T-helper 1 cell (primary cell): ENCODE measurements at regions not wholly inside any gene's neighbourhood (a gene's known extent, or its start where the extent isn't known, plus 50 kb on each side); places are given as distances from the start of the nearest gene placed in this dataset.

Experiments used
- DNase-seq, 5 donors: peaks; one replicate each; pipeline ENCODE4 v3.0.0-alpha.2; 2012 to 2020

GRCh38 chr14:84785996-84786395 lies 743.9 kb upstream of the FLRT2 start:
- DNase-seq, result no peak

DNA sequence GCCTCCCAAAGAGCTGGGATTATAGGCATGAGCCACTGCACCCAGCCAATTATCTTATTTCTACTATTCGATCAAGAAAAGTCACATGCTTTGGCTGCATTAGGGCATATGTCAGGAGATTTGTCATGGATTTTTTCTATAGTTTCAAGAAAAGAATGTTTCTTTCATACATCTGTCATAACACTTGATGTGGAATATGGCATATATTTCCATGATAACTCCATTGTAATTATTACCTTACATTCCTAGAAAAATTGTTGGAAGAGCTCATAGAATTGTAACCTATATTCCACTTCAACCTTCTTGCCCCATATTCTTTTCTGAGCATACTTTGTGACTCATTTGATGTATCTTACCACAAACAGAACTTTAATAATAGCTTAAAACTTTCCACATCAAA lies 740.9 kb upstream of the FLRT2 start:
- DNase-seq, result no peak

DNA sequence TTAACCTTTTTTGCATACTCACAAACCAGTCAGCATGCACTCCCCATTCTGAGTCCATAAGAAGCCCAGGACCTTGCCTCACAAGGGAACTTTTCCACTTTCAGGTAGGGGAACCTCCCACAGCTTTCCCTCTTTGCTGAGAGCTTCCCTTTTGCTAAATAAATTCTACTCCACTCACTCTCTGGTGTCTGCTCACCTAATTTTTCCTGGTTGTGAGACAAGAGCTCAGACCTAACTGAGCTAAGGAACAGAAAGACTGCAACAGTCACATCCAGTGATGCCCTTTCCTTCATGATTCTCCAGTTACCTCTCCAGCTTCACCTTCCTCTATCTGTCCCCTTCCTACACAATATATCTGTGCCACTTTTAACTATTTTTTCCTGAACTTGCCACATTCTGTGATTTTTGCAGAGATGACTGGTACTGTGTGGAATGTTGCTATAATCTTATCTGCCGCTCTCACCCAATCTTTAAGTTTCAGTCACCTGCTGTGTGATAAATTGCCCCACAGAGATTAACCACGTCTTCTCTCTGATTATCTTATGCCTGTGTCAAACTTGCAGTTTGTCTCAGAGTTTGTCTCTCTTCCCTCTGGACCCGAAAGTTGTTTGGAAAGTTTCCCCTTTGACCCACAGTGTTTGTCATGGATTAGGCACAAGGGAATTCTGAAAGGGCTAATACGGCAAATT lies 737.1 kb upstream of the FLRT2 start:
- DNase-seq, result no peak

GRCh38 chr14:84797326-84797725 lies 732.6 kb upstream of the FLRT2 start:
- DNase-seq, result no peak

DNA sequence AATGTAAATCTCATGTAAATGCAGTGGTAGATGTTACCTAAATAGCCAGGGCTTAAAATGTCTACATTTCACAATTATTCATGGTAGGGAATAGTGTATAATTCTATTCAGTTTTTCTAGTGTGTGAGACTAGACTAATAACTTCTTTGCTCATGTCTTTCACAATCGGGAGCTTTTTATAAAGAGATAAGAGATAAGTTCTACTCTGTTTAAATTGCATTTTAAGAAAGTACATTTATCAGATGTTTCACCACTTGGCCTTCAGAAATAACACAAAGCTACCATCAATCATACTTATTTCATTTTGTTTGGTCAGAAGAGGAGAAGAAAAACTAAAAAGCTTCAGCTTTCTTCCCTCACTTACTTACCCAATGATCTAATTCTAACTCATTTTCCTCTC lies 725.5 kb upstream of the FLRT2 start:
- no peak for DNase-seq

GRCh38 chr14:84804895-84805294 lies 725.0 kb upstream of the FLRT2 start:
- DNase-seq, result no peak

GRCh38 chr14:84806181-84806580 lies 723.8 kb upstream of the FLRT2 start:
- no peak for DNase-seq

GRCh38 chr14:84806622-84807021 lies 723.3 kb upstream of the FLRT2 start:
- DNase-seq, result no peak

DNA sequence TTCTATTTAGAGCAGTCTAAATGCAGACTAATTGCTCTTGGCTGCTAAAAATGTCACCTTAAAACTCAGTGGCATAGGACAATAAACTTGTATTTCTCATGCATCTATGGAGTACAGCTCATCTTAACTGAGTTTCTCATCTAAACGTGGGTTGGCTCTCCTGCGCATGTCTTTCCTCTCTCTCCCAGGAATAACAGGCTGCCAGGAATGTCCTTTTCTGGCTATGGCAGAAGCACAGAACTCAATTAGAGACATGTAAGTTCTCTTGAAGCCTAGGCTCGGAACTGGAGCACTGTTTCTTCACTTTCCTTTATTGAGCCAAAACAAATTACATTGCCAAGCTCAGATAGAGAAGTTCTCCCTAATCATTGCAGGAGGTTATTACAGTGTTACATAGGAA lies 722.3 kb upstream of the FLRT2 start:
- DNase-seq, result no peak

DNA sequence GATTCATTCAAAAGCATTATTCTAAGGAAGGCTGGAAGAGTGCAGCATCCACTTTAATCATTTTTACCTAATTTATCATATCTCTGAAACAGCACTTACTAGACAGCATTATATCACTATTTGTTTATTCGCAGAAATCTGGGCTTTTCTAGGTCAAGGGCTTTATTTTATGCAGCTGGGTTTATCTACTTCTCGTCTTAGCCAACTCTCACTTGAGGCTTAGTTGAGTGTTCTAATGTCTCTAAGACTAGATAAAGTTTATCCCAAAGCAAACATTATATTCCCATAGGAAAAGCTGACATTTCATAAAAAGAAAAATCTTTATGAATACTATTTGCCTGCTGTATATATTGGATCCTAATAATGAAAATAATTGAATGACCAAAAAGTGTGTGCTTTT lies 720.8 kb upstream of the FLRT2 start:
- no peak for DNase-seq

DNA sequence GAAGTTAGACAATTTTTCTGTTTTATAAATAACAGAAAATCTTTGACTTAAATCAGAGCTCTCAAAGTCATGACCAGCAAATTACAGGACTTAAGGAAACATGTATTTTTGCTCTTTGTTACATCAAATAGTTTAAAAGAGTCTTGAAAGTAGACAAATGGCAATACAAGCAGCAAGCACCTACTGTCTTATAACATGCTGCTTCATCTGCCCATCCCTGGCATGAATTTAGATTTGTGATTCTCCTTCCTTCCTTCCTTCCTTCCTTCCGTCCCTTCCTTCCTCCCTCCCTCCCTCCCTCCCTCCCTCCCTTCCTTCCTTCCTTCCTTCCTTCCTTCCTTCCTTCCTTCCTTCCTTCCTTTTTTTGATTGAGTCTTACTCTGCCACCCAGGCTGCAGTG lies 715.6 kb upstream of the FLRT2 start:
- no peak for DNase-seq

DNA sequence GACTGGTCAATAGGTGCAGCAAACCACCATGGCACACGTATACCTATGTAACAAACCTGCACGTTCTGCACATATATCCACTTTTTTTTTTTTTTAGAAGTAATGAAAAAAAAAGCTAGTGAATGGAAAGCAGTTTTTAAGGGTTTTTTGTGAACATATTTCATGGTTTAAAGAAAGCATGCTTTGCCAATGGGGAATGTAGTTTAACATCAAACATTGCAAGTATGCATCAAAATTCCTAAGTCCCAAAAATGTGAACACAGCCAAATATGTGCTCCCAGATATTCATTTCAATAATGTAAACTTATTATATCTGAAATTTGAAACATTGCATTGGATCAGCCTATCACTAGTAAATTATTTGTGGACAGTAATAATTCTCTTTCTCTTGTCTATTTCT lies 710.4 kb upstream of the FLRT2 start:
- DNase-seq, result no peak

DNA sequence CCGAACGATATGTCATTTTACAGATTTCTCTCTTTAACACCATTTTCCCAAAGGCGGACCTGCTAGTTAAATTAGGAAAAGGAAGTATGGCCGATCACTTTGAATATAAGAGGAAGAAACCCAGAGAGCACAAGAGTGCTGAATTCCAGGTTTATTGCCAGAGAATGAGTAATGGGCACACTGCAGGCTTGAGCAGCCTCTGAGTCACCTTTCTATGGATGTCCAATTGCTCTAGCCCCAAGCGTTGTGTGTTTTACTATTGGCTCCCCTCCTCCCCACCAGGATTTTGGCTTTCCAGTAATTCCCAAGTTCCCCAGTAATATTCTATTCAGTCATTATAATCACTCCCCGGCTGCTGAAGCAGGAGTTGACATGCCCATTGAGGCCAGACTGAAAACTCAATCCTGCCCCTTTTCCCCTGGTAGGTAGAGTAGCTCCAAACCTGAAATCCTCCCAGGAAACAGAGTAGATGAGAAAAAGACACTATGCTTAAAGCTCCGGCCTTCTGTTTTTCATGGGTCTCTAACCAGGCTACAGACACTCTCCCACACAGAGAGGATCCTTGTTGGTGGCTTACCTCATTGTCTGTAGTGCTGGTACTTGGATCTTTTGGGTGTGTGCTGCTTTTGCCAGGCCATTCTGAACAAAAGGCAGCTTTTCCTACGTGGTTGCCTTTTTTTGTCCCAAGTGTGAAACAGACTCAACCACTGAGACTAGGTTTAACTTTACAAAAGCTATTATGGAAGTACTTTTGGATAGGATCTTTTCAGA lies 704.3 kb upstream of the FLRT2 start:
- DNase-seq, result no peak

DNA sequence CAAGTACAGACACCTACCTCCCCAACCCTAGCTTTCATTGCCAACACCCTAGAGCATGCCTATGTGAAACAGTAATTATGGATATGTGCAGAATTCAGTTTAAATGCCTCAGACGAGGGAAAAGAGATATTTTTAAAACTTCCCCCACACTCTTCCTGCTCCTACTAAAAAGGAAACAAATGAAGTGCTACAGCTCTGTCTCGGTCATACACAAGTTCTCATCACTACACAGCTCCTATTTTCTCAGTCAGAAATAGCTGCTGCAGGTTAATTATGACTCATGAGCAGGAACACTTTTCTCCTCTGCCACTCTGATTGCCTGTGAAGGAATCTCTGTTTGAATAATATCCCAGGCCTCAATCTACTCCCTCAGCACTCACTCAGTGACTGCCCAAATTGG lies 703.6 kb upstream of the FLRT2 start:
- no peak for DNase-seq

DNA sequence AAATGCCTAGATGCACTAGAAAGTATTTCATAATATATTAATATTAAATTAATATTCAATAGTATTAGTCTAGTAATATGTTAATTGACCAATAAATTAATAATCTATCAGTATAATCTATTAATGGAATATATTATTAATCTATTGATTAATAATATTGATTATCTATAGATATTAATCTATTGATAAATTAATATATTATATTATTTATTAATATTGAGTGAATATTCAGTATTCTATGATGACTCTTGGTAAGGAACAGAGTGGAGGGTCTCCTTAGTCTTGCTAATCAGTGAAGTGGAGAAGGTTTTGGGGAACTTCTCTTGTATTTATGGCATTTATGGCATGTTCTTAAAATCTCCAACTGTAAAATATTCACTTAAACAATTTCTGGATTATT lies 679.3 kb upstream of the FLRT2 start:
- DNase-seq, result no peak

DNA sequence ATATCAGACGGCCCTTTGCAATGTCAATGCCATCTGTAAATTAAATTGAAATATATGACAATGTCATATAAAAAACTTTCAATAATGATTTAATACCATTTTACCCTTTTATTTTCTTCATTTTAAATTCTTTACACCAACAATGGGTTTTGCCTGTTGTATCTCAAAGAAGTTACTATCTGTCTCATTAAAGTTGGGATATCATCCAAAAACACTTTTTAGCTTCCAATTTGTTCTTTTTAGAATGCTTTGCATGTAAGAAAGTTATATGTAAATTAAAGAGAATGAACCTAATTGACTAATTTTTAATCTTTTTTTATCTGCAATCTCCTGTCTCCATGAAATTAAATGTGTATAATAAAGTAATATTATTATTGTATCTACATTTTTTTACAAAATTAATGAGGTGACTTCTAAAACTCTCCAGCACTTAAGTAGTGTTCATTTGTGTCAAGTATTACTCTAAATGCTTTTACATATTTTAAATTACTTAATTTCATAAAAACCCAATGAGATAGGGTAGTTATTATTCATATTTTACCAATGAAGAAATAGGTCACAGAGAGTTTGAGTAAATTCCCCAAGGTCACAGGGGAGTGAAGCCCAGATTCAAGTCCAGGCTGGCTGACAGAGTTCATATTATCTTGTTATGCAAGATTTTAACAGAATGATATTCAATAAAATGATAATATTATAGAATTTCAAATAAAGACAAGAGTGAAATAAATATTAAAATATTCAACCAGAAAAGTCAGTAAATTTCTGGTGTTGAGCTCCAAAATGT lies 673.0 kb upstream of the FLRT2 start:
- DNase-seq, result no peak

- no peak for DNase-seq
These were observed 672.4 kb upstream of the FLRT2 start for GRCh38 chr14:84857571-84857970.

GRCh38 chr14:84859116-84859515 lies 670.8 kb upstream of the FLRT2 start:
- no peak for DNase-seq

- DNase-seq, result no peak
These were observed 665.2 kb upstream of the FLRT2 start for GRCh38 chr14:84864548-84865271.

DNA sequence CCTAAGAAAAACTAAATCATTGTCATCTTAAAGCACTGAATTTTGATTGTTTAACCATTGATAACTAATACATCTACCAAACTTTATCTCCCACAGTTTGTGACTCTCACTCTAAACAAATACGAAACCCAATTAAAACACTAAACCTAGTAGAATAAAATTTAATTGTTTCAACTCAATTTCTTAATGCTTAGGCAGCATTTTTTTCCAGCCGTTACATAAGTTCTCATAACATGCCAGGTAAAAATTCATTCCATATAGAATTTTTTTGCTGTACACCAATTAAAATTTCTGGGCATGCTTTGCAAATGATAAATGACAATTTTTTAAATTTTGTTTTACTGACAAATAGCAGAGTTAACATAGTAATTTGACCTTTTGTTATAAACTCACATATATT lies 658.2 kb upstream of the FLRT2 start:
- DNase-seq, result no peak

GRCh38 chr14:84874436-84874835 lies 655.5 kb upstream of the FLRT2 start:
- DNase-seq, result no peak

- no peak for DNase-seq
These were observed 652.9 kb upstream of the FLRT2 start for GRCh38 chr14:84877061-84877460.

DNA sequence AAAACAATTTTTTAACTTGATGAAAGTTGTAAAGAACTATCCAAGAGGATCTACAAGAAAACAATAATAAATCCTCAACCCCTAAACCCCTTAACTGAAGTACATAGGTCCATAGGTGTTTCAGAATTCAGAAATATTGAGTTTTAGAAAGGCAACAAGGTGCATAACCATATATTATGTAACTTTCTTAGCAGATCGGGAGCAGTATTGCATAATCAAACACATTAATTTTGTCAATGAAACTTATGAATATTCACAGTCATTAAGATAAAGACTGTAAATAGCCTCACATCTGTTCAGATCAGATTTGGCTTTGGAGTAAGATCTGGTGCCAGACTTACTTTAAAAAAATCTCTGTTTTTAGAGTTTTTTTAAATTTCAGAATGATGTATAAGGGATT lies 647.1 kb upstream of the FLRT2 start:
- DNase-seq, result no peak
